Neuronal stem cell (in vitro differentiated cells): ENCODE measurements at regions not wholly inside any gene's neighbourhood (a gene's known extent, or its start where the extent isn't known, plus 50 kb on each side); places are given as distances from the start of the nearest gene placed in this dataset.

Experiments used
- DNase-seq: peaks from one replicate; pipeline ENCODE4 v3.0.0-alpha.2; 2013; ENCODE audit warnings: low spot score
- H2AFZ ChIP-seq: one replicate; pipeline ENCODE4 v1.6.1; 2013; ENCODE audit warnings: mild to moderate bottlenecking, low read length, inconsistent platforms
- H2AK5ac ChIP-seq: 2 replicates; pipeline ENCODE4 v1.6.1; 2013; ENCODE audit warnings: low read depth, mild to moderate bottlenecking, inconsistent platforms, low read length, moderate library complexity, mixed read lengths
- H2BK120ac ChIP-seq: 2 replicates; pipeline ENCODE4 v1.6.1; 2013; ENCODE audit warnings: low read depth, mild to moderate bottlenecking, inconsistent platforms, low read length, moderate library complexity, mixed read lengths
- H2BK12ac ChIP-seq: one replicate; pipeline ENCODE4 v1.6.1; 2013; ENCODE audit warnings: low read length, inconsistent platforms
- H2BK15ac ChIP-seq: 2 replicates; pipeline ENCODE4 v1.6.1; 2013; ENCODE audit warnings: mild to moderate bottlenecking, low read length, inconsistent platforms, mixed read lengths
- H2BK5ac ChIP-seq: one replicate; pipeline ENCODE4 v1.6.1; 2013; ENCODE audit warnings: inconsistent platforms, mild to moderate bottlenecking, low read length, moderate library complexity
- H3K14ac ChIP-seq: one replicate; pipeline ENCODE4 v1.6.1; 2013; ENCODE audit warnings: low read length, inconsistent platforms
- H3K18ac ChIP-seq: 2 replicates; pipeline ENCODE4 v1.6.1; 2013; ENCODE audit warnings: low read length, inconsistent platforms
- H3K23ac ChIP-seq: 2 replicates; pipeline ENCODE4 v1.6.1; 2013; ENCODE audit warnings: low read depth, mild to moderate bottlenecking, mixed read lengths, low read length, inconsistent platforms; ENCODE audit not compliant: poor library complexity
- H3K27ac ChIP-seq: replicated peaks from 3 replicates; pipeline ENCODE4 v1.5.1; 2013; ENCODE audit warnings: low read length, inconsistent platforms
- H3K27me3 ChIP-seq, 3 experiments: 2 replicates each; pipeline ENCODE4 v1.6.1; 2013; ENCODE audit warnings: low read length in 3 of 3, mild to moderate bottlenecking in 2 of 3, inconsistent platforms in 1 of 3, low read depth in 1 of 3, mixed read lengths in 1 of 3, moderate library complexity in 1 of 3; ENCODE audit not compliant: control insufficient read depth in 3 of 3, insufficient read depth in 3 of 3
- H3K36me3 ChIP-seq, 2 donors: replicated peaks in 1 of 2; 2 replicates each; pipeline ENCODE4 v1.6.1; 2013; ENCODE audit warnings: low read length in 2 of 2; ENCODE audit not compliant: control insufficient read depth in 2 of 2, insufficient read depth in 2 of 2
- H3K4ac ChIP-seq: 2 replicates; pipeline ENCODE4 v1.6.1; 2013; ENCODE audit warnings: inconsistent platforms, mild to moderate bottlenecking, low read length, moderate library complexity
- H3K4me1 ChIP-seq, 2 donors: 1 replicate in 1 of 2; 2 replicates in 1 of 2; pipeline ENCODE4 v1.6.1; 2013; ENCODE audit warnings: low read length in 2 of 2, low read depth in 1 of 2; ENCODE audit not compliant: control insufficient read depth in 2 of 2, insufficient read depth in 1 of 2
- H3K4me2 ChIP-seq: one replicate; pipeline ENCODE4 v1.6.1; 2013; ENCODE audit warnings: mild to moderate bottlenecking, low read length, inconsistent platforms; ENCODE audit not compliant: insufficient read depth, poor library complexity, severe bottlenecking
- H3K4me3 ChIP-seq, 2 donors: 2 replicates each; pipeline ENCODE4 v1.5.1; 2013; ENCODE audit warnings: low read length in 2 of 2, mild to moderate bottlenecking in 2 of 2, inconsistent platforms in 1 of 2, moderate library complexity in 1 of 2
- H3K79me1 ChIP-seq: one replicate; pipeline ENCODE4 v1.6.1; 2013; ENCODE audit warnings: low read depth, mild to moderate bottlenecking, inconsistent platforms, low read length, moderate library complexity
- H3K9ac ChIP-seq: one replicate; pipeline ENCODE4 v1.6.1; 2013; ENCODE audit warnings: mild to moderate bottlenecking, low read depth, low read length, inconsistent platforms; ENCODE audit not compliant: poor library complexity
- H3K9me3 ChIP-seq, 2 donors: replicated peaks in 1 of 2; 2 replicates each; pipeline versions ENCODE3 to v1.6.1; 2013; ENCODE audit warnings: low read length in 2 of 2, mild to moderate bottlenecking in 2 of 2, inconsistent platforms in 1 of 2, low read depth in 1 of 2, mixed read lengths in 1 of 2, moderate library complexity in 1 of 2; ENCODE audit not compliant: control insufficient read depth in 2 of 2, insufficient read depth in 1 of 2
- H4K8ac ChIP-seq: one replicate; pipeline ENCODE4 v1.6.1; 2013; ENCODE audit warnings: low read depth, mild to moderate bottlenecking, inconsistent platforms, low read length, moderate library complexity
- H4K91ac ChIP-seq: one replicate; pipeline ENCODE4 v1.6.1; 2013; ENCODE audit warnings: low read length, low read depth, mild to moderate bottlenecking, inconsistent platforms; ENCODE audit not compliant: poor library complexity
- WGBS, 2 donors: extraction: QIAGEN DNeasy Blood & Tissue Kit; methylation state at CpG; one replicate each; pipeline ENCODE4 v1.1.7; 2013; ENCODE audit warnings: missing lambda C conversion rate in 2 of 2, mixed read lengths in 1 of 2; ENCODE audit not compliant: insufficient read length in 2 of 2, insufficient replicate concordance in 1 of 2; ENCODE audit errors: extremely low coverage in 2 of 2; 5-methylcytosine and 5-hydroxymethylcytosine counted together

GRCh38 chr21:25126564-25126963 is 480.7 kb downstream of the MRPL39 start:
- H3K27me3 ChIP-seq: no peaks in the 10 kb centered on the region
- no peak overlapping the region for H2BK15ac ChIP-seq
- H3K36me3 ChIP-seq: no peaks in the 10 kb centered on the region
- H2AK5ac ChIP-seq: no peak overlapping the region
- no peaks in the 10 kb centered on the region for H3K79me1 ChIP-seq
- no peak overlapping the region for H4K91ac ChIP-seq
- H3K4me3 ChIP-seq: no peak overlapping the region
- no peak overlapping the region for H3K18ac ChIP-seq
- no peak overlapping the region for H3K9ac ChIP-seq
- no peak overlapping the region for H3K23ac ChIP-seq
- no peak for DNase-seq
- no peak overlapping the region for H3K27ac ChIP-seq
- no peaks in the 10 kb centered on the region for H3K4me1 ChIP-seq
- H2AFZ ChIP-seq: no peak overlapping the region
- H4K8ac ChIP-seq: no peak overlapping the region
- WGBS, 2 donors: no CpG with 5 or more reads among the region's 3 CpGs
- H3K4ac ChIP-seq: no peak overlapping the region
- H3K4me2 ChIP-seq: no peak overlapping the region
- H2BK5ac ChIP-seq: no peak overlapping the region
- H3K14ac ChIP-seq: no peak overlapping the region
- no peaks in the 10 kb centered on the region for H3K9me3 ChIP-seq
- H2BK120ac ChIP-seq: no peak overlapping the region
- no peak overlapping the region for H2BK12ac ChIP-seq

- WGBS, 2 donors: no CpG with 5 or more reads among the region's 13 CpGs
- Histone ChIP-seq H3K79me1 (no peaks in the 10 kb centered on the region), H3K27me3 (no peaks in the 10 kb centered on the region), H4K91ac (no peak overlapping the region), H2BK12ac (no peak overlapping the region), H2BK120ac (no peak overlapping the region), H3K27ac (no peak overlapping the region), H3K18ac (no peak overlapping the region), H3K4me3 (no peak overlapping the region), H3K9me3 (no peaks in the 10 kb centered on the region), H2AFZ (no peak overlapping the region), H3K9ac (no peak overlapping the region), H3K4ac (no peak overlapping the region), H2BK15ac (no peak overlapping the region), H3K4me1 (no peaks in the 10 kb centered on the region), H2BK5ac (no peak overlapping the region), H3K36me3 (no peaks in the 10 kb centered on the region), H4K8ac (no peak overlapping the region), H2AK5ac (no peak overlapping the region), H3K14ac (no peak overlapping the region), H3K23ac (no peak overlapping the region), H3K4me2 (no peak overlapping the region)
- DNase-seq: no peak
Observed at GRCh38 chr21:25118648-25119047, 488.6 kb downstream of the MRPL39 start.

DNA sequence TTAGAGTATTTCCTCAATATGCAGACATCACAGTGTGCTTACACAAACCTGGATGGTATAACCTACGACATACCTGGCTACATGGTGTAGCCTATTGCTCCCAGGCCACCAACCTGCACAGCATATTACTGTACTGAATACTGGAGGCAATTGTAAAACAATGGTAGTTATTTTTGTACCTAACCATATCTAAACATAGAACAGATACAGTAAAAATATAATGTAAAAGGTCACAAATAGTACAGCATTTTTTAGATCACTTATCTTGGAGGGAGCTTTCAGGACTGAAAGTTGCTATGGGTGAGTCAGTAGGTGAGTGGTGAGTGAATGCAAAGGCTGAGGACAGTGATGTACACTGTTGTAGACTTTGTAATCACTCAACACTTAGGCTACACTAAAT is 492.3 kb downstream of the MRPL39 start:
- H4K8ac ChIP-seq: no peak overlapping the region
- H3K4me2 ChIP-seq: no peak overlapping the region
- no peak overlapping the region for H3K4me3 ChIP-seq
- no peak overlapping the region for H4K91ac ChIP-seq
- no peak overlapping the region for H3K18ac ChIP-seq
- H2BK15ac ChIP-seq: no peak overlapping the region
- no peaks in the 10 kb centered on the region for H3K9me3 ChIP-seq
- H3K14ac ChIP-seq: no peak overlapping the region
- no peaks in the 10 kb centered on the region for H3K36me3 ChIP-seq
- H2AFZ ChIP-seq: no peak overlapping the region
- no peak for DNase-seq
- no CpG with 5 or more reads among the region's 1 CpG for WGBS, 2 donors
- H2BK12ac ChIP-seq: no peak overlapping the region
- no peak overlapping the region for H3K4ac ChIP-seq
- H3K79me1 ChIP-seq: no peaks in the 10 kb centered on the region
- H3K9ac ChIP-seq: no peak overlapping the region
- no peaks in the 10 kb centered on the region for H3K4me1 ChIP-seq
- H2BK5ac ChIP-seq: no peak overlapping the region
- no peak overlapping the region for H2BK120ac ChIP-seq
- no peak overlapping the region for H3K27ac ChIP-seq
- no peak overlapping the region for H3K23ac ChIP-seq
- H2AK5ac ChIP-seq: no peak overlapping the region
- no peaks in the 10 kb centered on the region for H3K27me3 ChIP-seq

DNA sequence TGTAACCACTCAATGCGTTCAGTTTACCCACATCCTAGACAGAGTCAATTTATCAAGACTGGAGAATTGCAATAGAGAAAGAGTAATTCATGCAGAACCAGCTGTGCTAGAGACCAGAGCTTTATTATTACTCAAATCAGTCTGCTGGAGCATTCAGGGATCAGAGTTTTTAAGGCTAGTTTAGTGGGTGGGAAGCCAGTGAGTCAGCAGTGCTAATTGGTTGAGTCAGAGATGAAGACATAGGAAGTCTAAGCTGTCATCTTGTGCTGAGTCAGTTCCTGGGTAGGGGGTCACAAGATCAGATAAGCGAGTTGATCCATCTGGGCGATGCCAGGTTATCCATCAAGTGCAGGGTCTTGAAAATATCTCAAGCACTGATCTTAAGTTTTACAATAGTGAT is 499.6 kb downstream of the MRPL39 start:
- Histone ChIP-seq H3K18ac (no peak overlapping the region), H3K9ac (no peak overlapping the region), H3K4me3 (no peak overlapping the region), H3K9me3 (no peaks in the 10 kb centered on the region), H3K4me1 (peaks cover 0 to 4% of the 10 kb centered on the region in 2 donors), H3K4me2 (no peak overlapping the region), H3K4ac (no peak overlapping the region), H4K8ac (no peak overlapping the region), H3K14ac (no peak overlapping the region), H3K27me3 (no peaks in the 10 kb centered on the region), H3K27ac (no peak overlapping the region), H2BK120ac (no peak overlapping the region), H3K36me3 (no peaks in the 10 kb centered on the region), H3K79me1 (no peaks in the 10 kb centered on the region), H3K23ac (no peak overlapping the region), H4K91ac (no peak overlapping the region), H2BK15ac (no peak overlapping the region), H2AK5ac (no peak overlapping the region), H2BK12ac (no peak overlapping the region), H2BK5ac (no peak overlapping the region), H2AFZ (no peak overlapping the region)
- no CpG with 5 or more reads among the region's 3 CpGs for WGBS, 2 donors
- no peak for DNase-seq
